ENCODE measurements at regions not wholly inside any gene's neighbourhood (a gene's known extent, or its start where the extent isn't known, plus 50 kb on each side); places are given as distances from the start of the nearest gene placed in this dataset.

DNA sequence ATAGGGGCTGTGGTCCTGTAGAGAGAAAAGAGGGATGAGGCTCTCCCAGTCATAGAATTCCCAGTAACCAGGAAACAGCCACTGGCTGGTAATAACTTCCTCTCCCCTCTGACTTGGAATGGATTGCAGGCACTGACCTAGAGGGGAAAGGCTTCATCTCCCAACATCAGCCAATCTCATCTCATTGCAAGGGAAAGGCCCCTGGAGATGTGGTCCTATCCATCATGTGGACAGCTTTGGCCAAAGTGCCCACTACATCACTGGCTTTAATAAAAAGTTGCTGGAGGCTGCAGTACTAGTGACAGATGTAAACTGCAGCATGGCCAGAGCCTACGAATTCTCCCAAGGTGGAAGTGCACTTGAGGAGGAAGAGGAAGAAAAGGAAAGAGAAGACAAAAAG is 820.5 kb upstream of the CELF4 start:
- DNase-seq = no peak
- no peaks in the 10 kb centered on the region for H3K27me3 ChIP-seq (replicated peaks; ENCODE audit: control insufficient read depth, insufficient read depth, low read length, poor library complexity, severe bottlenecking)
- no peak overlapping the region for H3K27ac ChIP-seq (ENCODE audit: insufficient read depth, low read length, poor library complexity, severe bottlenecking)
- H3K4me3 ChIP-seq (ENCODE audit: insufficient read depth, low read depth, low read length, poor library complexity, severe bottlenecking) = no peak overlapping the region
- H3K36me3 ChIP-seq (ENCODE audit: control insufficient read depth, insufficient read depth, low read length) = no peaks in the 10 kb centered on the region
- H3K4me1 ChIP-seq (ENCODE audit: control insufficient read depth, insufficient read depth, low read length, poor library complexity, severe bottlenecking) = no peaks in the 10 kb centered on the region
- no peaks in the 10 kb centered on the region for H3K9me3 ChIP-seq (ENCODE audit: control insufficient read depth, low read length)

DNA sequence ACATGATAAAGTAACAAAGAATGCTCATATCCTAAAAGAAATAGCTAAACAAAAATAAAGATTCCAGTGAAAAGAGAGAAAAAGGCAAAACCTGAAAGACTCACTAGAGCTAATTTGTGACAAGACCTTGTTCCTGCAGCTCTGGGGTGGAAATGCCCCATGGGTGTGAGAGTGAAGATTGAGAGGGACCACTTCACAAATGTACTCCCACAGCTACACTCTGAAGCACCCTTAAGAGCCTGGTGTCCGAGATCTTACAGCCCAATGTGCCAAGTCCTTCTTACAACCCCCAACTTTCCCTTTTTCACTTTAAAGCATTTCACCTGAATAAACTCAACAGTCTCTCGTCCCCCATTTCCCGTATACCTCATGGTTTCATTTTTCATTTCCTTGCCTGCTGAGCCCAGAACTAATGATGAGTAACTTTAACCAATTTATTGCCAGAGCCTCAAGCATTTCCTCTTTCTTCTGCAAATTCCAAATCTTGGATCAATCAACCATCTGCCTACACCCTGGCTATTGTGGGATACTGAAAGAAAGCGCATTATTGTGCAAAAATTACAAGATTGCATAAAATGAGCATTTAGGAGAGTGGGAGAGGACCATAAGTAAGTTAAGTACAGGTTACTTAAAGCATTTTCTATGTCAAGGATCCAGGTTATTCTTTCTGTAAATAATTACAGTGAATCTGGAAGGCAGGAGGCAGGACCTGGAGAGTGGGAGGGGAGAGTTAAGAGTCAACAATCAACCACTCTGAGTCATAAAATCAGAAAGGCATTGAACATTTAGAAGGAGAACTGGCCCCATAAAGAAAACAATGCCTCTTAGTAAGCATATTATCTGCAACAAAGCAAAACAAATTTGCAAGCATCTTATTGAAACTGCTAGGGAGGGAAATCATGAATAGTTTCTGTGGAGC is 804.4 kb upstream of the CELF4 start:
- DNase-seq = no peak
- Histone ChIP-seq H3K36me3 (ENCODE audit: control insufficient read depth, insufficient read depth, low read length) (no peaks in the 10 kb centered on the region), H3K27ac (ENCODE audit: insufficient read depth, low read length, poor library complexity, severe bottlenecking) (no peak overlapping the region), H3K4me3 (ENCODE audit: insufficient read depth, low read depth, low read length, poor library complexity, severe bottlenecking) (no peak overlapping the region), H3K4me1 (ENCODE audit: control insufficient read depth, insufficient read depth, low read length, poor library complexity, severe bottlenecking) (no peaks in the 10 kb centered on the region), H3K27me3 (replicated peaks; ENCODE audit: control insufficient read depth, insufficient read depth, low read length, poor library complexity, severe bottlenecking) (no peaks in the 10 kb centered on the region), H3K9me3 (ENCODE audit: control insufficient read depth, low read length) (no peaks in the 10 kb centered on the region)

DNA sequence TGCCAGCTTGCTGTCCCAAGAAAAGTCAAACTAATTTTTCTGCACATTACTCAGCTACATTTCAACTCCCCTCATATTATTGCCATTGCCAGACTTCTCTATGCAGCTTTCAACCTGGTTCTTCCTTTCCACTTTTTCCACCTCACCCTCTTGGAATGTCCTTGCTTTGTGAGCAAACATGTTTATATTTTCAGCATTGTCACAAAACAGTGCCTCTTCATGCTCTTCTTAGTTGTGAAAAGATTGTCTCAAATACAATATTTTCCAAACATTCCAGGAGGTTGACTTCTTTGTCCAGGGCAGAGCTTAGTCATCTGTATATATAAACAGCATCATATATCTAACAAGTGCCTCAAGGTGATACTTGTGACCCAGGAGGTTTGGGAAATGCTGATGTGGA is 803.3 kb upstream of the CELF4 start:
- Histone ChIP-seq H3K27ac (ENCODE audit: insufficient read depth, low read length, poor library complexity, severe bottlenecking) (no peak overlapping the region), H3K4me3 (ENCODE audit: insufficient read depth, low read depth, low read length, poor library complexity, severe bottlenecking) (no peak overlapping the region), H3K27me3 (replicated peaks; ENCODE audit: control insufficient read depth, insufficient read depth, low read length, poor library complexity, severe bottlenecking) (no peaks in the 10 kb centered on the region), H3K4me1 (ENCODE audit: control insufficient read depth, insufficient read depth, low read length, poor library complexity, severe bottlenecking) (no peaks in the 10 kb centered on the region), H3K9me3 (ENCODE audit: control insufficient read depth, low read length) (no peaks in the 10 kb centered on the region), H3K36me3 (ENCODE audit: control insufficient read depth, insufficient read depth, low read length) (no peaks in the 10 kb centered on the region)
- no peak for DNase-seq

DNA sequence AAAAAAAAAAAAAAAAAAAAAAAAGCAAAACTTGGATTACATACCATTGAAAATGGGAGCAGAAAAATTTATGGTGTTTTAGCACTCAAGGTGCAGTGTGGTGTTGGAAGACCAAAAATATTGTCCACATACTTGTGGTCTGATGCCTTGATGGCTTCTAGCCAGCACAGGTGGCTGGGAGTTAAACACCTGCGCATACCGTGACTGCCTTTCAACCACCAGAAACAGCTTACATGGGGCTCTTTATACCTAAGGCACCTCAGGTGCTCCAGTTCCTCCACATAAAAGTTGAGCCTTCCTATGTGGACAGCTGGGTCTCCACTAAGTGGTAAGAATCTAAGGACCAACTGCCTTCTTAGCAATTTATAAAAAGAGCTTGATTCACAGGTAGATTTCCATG is 802.6 kb upstream of the CELF4 start:
- Histone ChIP-seq H3K4me1 (ENCODE audit: control insufficient read depth, insufficient read depth, low read length, poor library complexity, severe bottlenecking) (no peaks in the 10 kb centered on the region), H3K36me3 (ENCODE audit: control insufficient read depth, insufficient read depth, low read length) (no peaks in the 10 kb centered on the region), H3K9me3 (ENCODE audit: control insufficient read depth, low read length) (no peaks in the 10 kb centered on the region), H3K27me3 (replicated peaks; ENCODE audit: control insufficient read depth, insufficient read depth, low read length, poor library complexity, severe bottlenecking) (no peaks in the 10 kb centered on the region), H3K27ac (ENCODE audit: insufficient read depth, low read length, poor library complexity, severe bottlenecking) (no peak overlapping the region), H3K4me3 (ENCODE audit: insufficient read depth, low read depth, low read length, poor library complexity, severe bottlenecking) (no peak overlapping the region)
- no peak for DNase-seq

DNA sequence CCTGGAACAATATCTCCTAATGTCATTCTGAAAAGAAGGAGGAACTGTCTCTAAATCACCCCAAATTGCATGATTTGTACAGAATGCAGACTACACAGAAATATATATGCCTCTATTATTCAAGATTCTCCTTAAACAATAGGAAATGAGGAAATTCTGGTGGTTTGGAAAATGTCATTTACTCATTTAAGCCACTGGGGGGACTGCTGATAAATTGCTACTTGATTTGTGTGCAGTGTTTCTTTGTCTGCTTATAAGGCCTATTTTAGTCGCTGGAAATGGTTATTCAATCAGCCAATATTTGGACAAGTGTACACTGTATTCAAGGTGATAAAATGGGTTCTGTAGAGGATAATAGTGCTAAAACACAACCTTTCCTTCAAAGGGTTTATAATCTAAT is 801.9 kb upstream of the CELF4 start:
- Histone ChIP-seq H3K27me3 (replicated peaks; ENCODE audit: control insufficient read depth, insufficient read depth, low read length, poor library complexity, severe bottlenecking) (no peaks in the 10 kb centered on the region), H3K36me3 (ENCODE audit: control insufficient read depth, insufficient read depth, low read length) (no peaks in the 10 kb centered on the region), H3K4me1 (ENCODE audit: control insufficient read depth, insufficient read depth, low read length, poor library complexity, severe bottlenecking) (no peaks in the 10 kb centered on the region), H3K27ac (ENCODE audit: insufficient read depth, low read length, poor library complexity, severe bottlenecking) (no peak overlapping the region), H3K9me3 (ENCODE audit: control insufficient read depth, low read length) (no peaks in the 10 kb centered on the region), H3K4me3 (ENCODE audit: insufficient read depth, low read depth, low read length, poor library complexity, severe bottlenecking) (no peak overlapping the region)
- no peak for DNase-seq

DNA sequence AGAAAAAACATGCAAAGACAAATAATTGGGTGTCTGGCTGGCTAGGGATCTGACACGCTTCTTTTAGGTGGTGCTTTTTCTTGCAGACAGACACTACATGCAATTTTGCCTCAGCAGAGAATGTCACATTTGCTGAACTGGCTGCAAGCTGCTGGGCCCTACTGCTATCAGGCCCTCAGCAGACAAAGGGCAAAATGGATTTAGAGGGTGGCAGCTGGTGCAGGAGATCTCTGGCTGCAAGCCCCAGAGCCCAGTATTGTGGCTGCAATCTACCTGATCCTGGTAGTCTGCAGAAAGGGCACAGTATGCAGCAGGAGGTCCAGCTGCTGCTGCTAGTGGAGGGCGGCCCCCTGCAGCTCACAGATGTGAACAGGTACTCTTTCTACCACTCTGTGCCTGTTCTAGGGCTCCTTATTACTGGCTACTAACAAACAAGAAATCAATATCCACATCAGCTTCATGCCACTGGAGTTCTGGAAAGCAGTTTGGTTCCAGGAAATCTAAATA is 796.7 kb upstream of the CELF4 start:
- no peaks in the 10 kb centered on the region for H3K9me3 ChIP-seq (ENCODE audit: control insufficient read depth, low read length)
- H3K27me3 ChIP-seq (replicated peaks; ENCODE audit: control insufficient read depth, insufficient read depth, low read length, poor library complexity, severe bottlenecking) = no peaks in the 10 kb centered on the region
- no peak overlapping the region for H3K27ac ChIP-seq (ENCODE audit: insufficient read depth, low read length, poor library complexity, severe bottlenecking)
- no peak for DNase-seq
- H3K4me1 ChIP-seq (ENCODE audit: control insufficient read depth, insufficient read depth, low read length, poor library complexity, severe bottlenecking) = no peaks in the 10 kb centered on the region
- H3K4me3 ChIP-seq (ENCODE audit: insufficient read depth, low read depth, low read length, poor library complexity, severe bottlenecking) = no peak overlapping the region
- H3K36me3 ChIP-seq (ENCODE audit: control insufficient read depth, insufficient read depth, low read length) = no peaks in the 10 kb centered on the region

DNA sequence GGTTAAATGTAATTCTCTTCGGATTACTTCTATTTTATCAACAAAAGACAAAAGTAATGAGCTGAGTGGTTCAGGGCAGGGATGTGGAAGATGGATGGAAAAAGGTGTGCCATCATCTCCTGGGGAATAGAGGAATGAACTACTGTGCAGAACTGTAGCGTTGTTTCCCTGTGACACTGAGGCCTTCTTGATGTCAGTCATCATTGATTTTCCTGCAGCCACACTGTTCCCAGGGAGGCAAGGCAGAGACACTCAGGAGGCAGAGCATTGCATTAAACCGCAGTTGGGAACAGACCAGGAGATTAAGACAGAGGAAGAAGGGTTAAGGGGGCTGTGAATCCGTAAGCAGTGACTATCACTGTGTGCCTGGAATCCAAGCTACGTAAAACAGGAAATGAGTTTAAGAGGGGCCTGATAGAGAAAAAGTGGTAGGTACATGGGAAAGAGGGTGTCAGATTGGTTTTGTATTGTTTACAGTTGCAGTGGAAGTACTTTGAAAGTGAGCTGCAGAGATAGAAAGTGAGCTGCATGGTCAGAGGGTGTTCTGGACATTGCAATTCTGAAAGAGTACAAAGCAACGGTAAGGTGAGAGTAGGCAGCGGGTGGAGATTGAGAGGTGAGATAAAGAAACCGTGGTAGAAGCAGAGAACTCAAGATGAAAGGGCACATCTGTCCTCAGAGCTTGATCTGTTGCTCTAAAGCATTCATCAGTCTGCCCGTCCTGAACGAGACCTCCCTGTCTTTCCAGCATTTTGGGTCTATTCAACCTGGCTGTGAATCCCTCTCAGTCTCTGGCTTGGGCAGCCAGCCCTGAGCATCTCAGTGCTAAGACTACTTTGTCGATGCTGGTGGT is 793.4 kb upstream of the CELF4 start:
- no peak for DNase-seq
- H3K36me3 ChIP-seq (ENCODE audit: control insufficient read depth, insufficient read depth, low read length) = no peaks in the 10 kb centered on the region
- H3K4me1 ChIP-seq (ENCODE audit: control insufficient read depth, insufficient read depth, low read length, poor library complexity, severe bottlenecking) = no peaks in the 10 kb centered on the region
- no peaks in the 10 kb centered on the region for H3K27me3 ChIP-seq (replicated peaks; ENCODE audit: control insufficient read depth, insufficient read depth, low read length, poor library complexity, severe bottlenecking)
- no peak overlapping the region for H3K27ac ChIP-seq (ENCODE audit: insufficient read depth, low read length, poor library complexity, severe bottlenecking)
- no peaks in the 10 kb centered on the region for H3K9me3 ChIP-seq (ENCODE audit: control insufficient read depth, low read length)
- H3K4me3 ChIP-seq (ENCODE audit: insufficient read depth, low read depth, low read length, poor library complexity, severe bottlenecking) = no peak overlapping the region

DNA sequence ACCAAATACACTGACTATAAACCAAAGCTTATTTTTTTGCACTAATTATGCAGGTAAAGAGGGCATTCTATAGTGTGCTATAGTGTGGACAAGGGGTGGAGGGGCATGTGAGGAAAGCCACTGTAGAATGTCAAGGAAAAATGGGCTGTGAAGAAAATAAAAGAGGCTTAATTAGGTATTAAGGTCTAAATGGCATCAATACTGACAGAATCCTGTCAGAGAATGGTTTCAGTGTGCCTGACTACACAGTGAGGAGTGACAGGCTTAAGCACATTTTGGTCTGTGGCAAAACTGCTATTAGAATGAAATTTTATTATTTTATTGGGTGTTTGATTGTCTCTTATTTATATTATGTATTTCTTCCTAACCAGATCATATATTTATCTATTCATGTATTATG is 787.6 kb upstream of the CELF4 start:
- Histone ChIP-seq H3K27ac (ENCODE audit: insufficient read depth, low read length, poor library complexity, severe bottlenecking) (no peak overlapping the region), H3K4me3 (ENCODE audit: insufficient read depth, low read depth, low read length, poor library complexity, severe bottlenecking) (no peak overlapping the region), H3K9me3 (ENCODE audit: control insufficient read depth, low read length) (no peaks in the 10 kb centered on the region), H3K4me1 (ENCODE audit: control insufficient read depth, insufficient read depth, low read length, poor library complexity, severe bottlenecking) (no peaks in the 10 kb centered on the region), H3K36me3 (ENCODE audit: control insufficient read depth, insufficient read depth, low read length) (no peaks in the 10 kb centered on the region), H3K27me3 (replicated peaks; ENCODE audit: control insufficient read depth, insufficient read depth, low read length, poor library complexity, severe bottlenecking) (no peaks in the 10 kb centered on the region)
- DNase-seq = no peak

DNA sequence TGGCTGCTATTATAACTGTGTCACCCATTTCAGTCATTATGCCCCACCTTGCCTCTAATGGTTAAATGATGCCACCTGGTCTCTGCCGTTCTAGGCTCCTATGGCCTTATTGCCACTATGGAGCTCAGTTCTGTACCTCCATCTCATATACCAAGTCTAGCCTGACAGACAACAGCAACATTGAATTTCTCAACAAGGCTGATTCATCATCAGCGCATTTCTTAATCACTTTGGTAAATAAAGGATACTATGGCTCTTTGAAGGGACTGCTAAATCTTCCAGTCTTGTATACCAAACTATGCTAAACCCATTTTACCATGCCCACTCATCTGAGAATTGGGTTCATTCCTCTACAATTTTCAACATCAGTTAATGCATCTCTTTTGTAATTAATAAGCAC is 784.5 kb upstream of the CELF4 start:
- Histone ChIP-seq H3K4me1 (ENCODE audit: control insufficient read depth, insufficient read depth, low read length, poor library complexity, severe bottlenecking) (no peaks in the 10 kb centered on the region), H3K36me3 (ENCODE audit: control insufficient read depth, insufficient read depth, low read length) (no peaks in the 10 kb centered on the region), H3K27me3 (replicated peaks; ENCODE audit: control insufficient read depth, insufficient read depth, low read length, poor library complexity, severe bottlenecking) (no peaks in the 10 kb centered on the region), H3K9me3 (ENCODE audit: control insufficient read depth, low read length) (no peaks in the 10 kb centered on the region), H3K4me3 (ENCODE audit: insufficient read depth, low read depth, low read length, poor library complexity, severe bottlenecking) (no peak overlapping the region), H3K27ac (ENCODE audit: insufficient read depth, low read length, poor library complexity, severe bottlenecking) (no peak overlapping the region)
- no peak for DNase-seq

DNA sequence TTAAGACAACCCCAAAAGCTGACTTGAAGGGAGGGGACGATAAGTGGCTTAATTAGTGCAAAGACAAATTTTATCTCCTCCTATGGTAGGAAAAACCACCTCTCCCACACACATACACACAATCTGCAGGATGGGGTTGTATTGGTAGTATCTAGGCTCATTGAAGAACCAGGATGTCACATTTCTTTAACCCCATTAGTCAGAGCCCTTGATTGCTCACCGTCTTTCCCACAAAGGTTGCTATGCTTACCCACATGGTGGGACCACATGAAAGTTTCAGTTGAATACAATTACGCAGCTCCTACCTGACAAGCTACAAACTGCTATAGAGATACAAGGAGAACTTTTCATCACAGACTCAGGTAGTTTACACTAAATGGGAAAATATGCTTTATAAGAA is 765.0 kb upstream of the CELF4 start:
- no peaks in the 10 kb centered on the region for H3K36me3 ChIP-seq (ENCODE audit: control insufficient read depth, insufficient read depth, low read length)
- H3K27ac ChIP-seq (ENCODE audit: insufficient read depth, low read length, poor library complexity, severe bottlenecking) = no peak overlapping the region
- H3K4me3 ChIP-seq (ENCODE audit: insufficient read depth, low read depth, low read length, poor library complexity, severe bottlenecking) = no peak overlapping the region
- H3K4me1 ChIP-seq (ENCODE audit: control insufficient read depth, insufficient read depth, low read length, poor library complexity, severe bottlenecking) = no peaks in the 10 kb centered on the region
- no peaks in the 10 kb centered on the region for H3K9me3 ChIP-seq (ENCODE audit: control insufficient read depth, low read length)
- no peaks in the 10 kb centered on the region for H3K27me3 ChIP-seq (replicated peaks; ENCODE audit: control insufficient read depth, insufficient read depth, low read length, poor library complexity, severe bottlenecking)
- no peak for DNase-seq

Data from effector memory CD4-positive, alpha-beta T cell (primary cell).